SKM-1 (cell line): ENCODE measurements at regions not wholly inside any gene's neighbourhood (a gene's known extent, or its start where the extent isn't known, plus 50 kb on each side); places are given as distances from the start of the nearest gene placed in this dataset.

Experiments used
- DNase-seq: peaks from one replicate; lab custom pipeline; 2025; ENCODE audit not compliant: unreplicated experiment; lab: John Stamatoyannopoulos, UW

DNA sequence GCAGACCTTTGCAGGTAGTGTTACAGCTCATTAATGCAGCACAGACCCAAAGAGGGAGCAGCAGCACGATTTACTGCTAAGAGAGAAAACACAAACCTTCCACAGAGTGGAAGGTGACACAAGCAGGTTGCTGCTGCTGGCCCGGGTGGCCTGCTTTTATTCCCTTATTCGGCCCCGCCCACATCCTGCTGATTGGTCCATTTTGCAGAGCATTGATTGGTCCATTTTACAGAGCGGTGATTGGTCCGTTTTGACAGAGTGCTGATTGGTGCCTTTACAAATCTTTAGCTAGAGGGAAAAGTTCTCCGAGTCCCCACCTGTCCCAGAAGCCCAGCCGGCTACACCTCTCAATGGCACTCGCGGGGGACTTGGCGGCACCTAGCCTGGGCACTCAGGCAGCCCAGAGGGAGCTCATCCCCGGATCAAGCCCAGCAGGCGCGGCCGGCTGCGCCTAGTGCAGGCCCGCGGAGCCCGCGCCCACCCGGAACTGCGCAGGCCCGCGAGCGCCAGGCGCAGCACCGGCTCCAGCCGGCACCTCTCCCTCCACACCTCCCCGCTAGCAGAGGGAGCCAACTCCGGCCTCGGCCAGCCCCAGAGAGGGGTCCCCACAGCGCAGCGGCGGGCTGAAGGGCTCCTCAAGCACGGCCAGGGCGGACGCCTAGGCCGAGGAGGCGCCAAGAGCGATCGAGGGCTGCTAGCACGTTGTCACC lies 825.6 kb upstream of the HS6ST1 start:
- no peak for DNase-seq

- DNase-seq, result no peak
Observed at GRCh38 chr2:129152514-129152913, 827.0 kb upstream of the RAB6C start.

- DNase-seq, result peak; percentile 4
Observed at GRCh38 chr2:129160879-129161278, 818.6 kb upstream of the RAB6C start.

DNA sequence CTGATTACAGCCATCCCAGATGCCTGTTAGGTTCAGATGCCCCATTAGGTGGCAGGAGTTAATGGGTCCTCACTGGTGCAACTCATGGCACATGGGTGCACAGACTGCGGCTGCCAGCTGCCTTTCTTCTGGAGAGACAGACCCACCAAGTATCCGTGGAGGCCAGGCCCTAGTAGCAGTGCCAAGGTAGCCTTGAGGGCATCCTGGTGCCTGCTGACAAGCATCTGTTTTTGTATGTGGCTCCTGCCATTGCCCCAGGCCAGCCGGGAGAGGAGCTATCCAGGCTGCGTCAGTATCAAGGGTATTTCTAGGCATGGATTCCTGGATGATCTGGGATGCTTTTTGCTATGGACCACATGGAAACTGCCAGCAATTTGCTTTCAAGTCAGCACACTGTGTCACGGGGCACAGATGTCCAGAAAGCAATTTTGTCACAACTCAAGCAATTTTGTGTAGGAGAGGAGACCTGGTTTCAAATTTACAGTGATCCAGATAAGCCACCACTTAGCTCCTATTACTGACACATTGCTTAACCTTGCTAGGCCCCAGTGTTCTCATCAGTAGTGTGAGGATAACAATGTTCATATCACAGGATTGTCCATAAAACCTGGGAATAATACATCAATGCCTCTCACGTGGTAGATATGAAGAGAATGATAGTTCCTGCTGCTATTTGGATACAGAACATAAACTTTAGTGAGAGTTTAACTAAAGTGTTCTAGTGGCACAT lies 815.1 kb upstream of the RAB6C start:
- no peak for DNase-seq

GRCh38 chr2:129165006-129165405 lies 814.5 kb upstream of the RAB6C start:
- DNase-seq, result no peak

GRCh38 chr2:129167456-129167855 lies 812.0 kb upstream of the RAB6C start:
- no peak for DNase-seq

- DNase-seq, result no peak
Observed at GRCh38 chr2:129170570-129170969, 808.9 kb upstream of the RAB6C start.

GRCh38 chr2:129174143-129174542 lies 805.3 kb upstream of the RAB6C start:
- DNase-seq, result no peak

DNA sequence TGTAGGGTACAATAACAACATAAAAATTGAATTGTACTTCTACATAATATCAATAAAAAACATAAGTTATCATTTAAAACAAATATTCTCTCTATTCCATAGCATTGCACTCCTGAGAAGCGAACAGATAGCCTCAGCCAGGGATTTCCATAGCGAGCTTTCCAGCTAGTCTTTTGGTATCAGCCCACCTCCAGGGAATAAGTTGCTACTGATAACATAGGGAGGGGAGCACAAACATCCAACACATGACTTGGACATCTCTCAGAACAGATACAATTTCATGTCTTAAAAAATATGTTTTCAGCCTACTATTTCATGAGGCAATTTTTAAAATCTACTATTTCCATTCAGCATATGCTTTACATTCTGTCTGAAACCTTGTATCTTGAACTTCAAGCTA lies 804.4 kb upstream of the RAB6C start:
- no peak for DNase-seq

DNA sequence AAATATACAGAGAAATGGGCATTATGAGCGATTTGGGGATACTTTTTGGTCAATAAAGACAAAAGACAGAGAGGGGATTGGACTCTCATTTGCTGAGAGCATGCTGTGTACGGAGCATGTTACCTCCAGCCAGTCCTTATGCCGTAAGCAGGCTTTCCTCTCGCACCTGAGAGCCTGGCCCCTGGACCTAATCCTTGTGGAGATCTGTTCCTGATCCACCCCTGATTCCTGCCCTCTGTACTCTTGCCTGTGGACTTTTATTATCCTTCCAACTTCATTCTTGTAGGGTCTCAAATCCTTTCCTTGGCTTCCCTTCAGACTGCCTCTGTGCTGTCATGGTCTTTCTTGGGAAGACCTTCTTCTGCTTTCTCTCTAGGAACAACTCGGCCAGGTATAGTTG lies 803.1 kb upstream of the RAB6C start:
- DNase-seq, result no peak

DNA sequence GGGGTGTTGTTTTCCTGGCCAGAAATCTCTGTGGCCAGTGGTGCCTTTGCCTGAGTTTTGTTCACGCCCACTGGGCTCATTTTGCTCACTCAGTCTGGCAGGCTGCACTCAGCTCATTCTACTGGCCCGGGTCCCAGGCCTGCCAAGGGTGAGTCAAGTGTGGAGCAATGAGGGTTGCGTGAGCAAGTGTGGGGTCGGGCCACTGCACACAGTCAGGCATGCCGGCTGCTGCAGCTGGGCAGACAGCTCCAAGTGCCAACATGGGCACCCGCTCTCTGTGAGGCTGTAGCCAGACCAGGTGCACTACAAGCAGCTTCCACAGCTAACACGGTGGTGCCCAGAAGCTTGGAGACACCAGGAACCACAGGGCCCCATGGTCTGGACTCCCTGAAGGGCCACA lies 801.1 kb upstream of the RAB6C start:
- DNase-seq, result no peak

DNA sequence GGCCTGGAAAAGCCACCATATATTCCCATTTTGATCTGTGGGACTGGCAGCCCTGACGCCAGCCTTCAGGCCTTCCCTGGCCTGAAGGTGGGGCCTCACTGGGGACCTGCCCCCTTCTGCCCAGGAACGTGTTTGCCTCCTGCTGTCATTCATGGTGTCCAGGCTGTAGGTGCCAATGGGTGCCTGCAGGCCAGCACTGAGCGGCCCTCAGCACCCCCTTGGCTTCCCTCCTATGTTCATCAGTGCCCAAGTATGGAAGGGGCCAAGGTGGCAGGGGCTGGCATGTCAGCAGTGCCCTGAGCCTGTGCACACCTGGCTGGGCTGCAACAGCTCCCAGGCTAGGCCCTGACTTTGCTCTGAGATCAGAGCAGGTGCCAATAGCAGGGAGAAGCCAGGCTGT lies 800.3 kb upstream of the RAB6C start:
- no peak for DNase-seq

- no peak for DNase-seq
Observed at GRCh38 chr2:129180124-129180716, 799.2 kb upstream of the RAB6C start.

DNA sequence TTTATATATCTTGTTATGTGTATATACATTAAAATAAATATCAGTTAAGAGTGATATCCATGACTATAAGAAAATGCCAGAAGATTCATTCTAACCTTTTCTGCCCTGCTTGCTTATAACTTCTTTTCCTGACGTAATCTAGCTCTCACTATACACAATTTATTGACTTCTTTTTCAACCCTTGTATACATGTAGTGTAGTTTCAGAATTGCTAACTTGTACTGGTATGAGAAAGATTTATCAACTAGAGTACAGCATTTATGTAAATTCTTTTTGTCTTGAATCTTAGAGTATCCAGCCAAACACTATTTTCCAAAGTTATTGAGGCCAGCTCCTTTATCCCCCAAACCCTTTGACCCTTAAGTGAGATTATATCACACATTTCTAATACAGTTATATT lies 798.0 kb upstream of the RAB6C start:
- no peak for DNase-seq

DNA sequence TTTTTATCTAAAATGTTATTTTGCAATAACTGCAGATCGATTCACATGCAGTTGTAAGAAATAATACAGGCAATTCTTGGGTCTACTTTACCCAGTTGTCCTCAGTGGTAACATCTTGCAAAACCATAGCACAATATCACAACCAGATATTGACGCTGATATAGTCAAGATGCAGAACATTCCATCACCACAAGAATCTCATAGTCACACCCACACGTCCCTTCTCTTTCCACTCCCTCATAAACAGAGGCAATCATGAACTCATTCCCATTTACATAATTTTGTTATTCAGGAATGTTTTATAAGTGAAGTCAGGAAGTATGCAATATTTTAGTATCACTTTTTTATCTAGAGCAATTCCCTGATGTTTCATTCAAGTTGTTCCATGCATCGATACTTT lies 797.5 kb upstream of the RAB6C start:
- DNase-seq, result no peak

DNA sequence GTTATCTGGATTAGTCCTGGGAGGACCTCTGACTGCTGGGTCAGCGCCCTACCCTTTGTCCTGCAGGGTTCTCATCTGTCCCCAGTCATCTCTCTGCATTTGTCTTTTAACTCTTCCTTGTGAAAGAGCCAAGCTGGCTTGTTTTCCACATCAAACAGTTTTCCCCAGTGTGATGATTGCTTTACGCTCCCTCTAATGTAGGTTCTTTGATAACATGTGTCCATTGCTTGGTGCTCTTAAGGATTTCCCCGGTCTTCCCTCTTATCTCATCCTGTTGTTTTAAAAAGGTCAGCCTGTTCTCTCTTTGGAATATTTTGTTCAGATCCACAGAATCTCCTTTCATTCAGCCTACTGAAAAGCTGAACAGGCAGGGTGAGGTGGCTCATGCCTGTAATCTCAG lies 792.1 kb upstream of the RAB6C start:
- no peak for DNase-seq

DNA sequence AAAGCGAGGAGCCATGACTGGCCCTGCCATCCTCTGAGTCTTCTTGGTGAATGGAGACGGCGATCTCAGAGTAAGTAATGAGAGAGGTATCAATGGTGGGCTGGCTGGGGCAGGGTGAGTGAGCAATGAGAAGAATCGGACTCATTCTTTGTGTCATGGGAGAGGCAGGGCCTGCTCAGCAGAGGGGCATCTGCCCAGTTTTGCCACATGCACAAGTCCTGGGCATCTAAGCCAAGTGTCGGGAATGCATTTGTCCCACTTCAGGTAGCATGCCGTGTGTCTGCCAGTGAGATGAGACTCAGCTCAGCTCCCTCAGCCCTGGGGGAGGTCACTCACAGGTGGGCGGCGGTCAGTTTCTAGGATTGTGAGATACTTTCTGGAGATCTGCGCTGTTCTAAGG lies 791.0 kb upstream of the RAB6C start:
- DNase-seq, result no peak

GRCh38 chr2:129189617-129190319 lies 789.7 kb upstream of the RAB6C start:
- DNase-seq, result no peak

GRCh38 chr2:129190494-129190893 lies 789.0 kb upstream of the RAB6C start:
- DNase-seq, result no peak

GRCh38 chr2:129191530-129191929 lies 787.9 kb upstream of the RAB6C start:
- no peak for DNase-seq

GRCh38 chr2:129192117-129192516 lies 787.3 kb upstream of the RAB6C start:
- no peak for DNase-seq

DNA sequence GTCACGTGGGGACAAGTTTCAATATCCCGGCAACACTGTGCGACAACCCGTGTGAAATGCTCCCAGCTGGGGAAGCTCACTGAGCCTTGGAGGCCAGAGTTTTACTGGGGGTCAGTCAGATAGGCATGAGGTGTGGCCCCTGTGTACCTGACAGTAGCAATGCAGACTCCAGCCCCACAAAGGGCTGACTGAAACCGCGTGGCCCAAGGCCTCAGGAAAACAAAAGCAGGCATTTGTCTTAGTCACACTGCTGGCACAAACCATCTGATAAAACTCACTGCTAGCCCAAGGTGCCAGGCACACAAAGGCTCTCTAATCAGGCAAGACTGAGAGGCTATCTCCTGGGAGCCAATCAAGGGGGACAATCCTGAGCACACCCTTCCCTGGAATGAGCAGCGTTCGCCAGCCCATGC lies 786.6 kb upstream of the RAB6C start:
- no peak for DNase-seq
